Superior temporal gyrus (tissue), 1 donor: ENCODE measurements at regions not wholly inside any gene's neighbourhood (a gene's known extent, or its start where the extent isn't known, plus 50 kb on each side); places are given as distances from the start of the nearest gene placed in this dataset.
"Not testable (repeated sequence)": the region's sequence is repeated elsewhere in the genome, so short reads cannot be mapped to it uniquely, and the experiment has no call there.

Experiments used
- DNase-seq: peaks from one replicate; pipeline ENCODE4 v3.0.0-alpha.2; 2016; ENCODE audit errors: extremely low spot score

- DNase-seq = no peak
Observed at GRCh38 chr5:100694100-100694499, 158.9 kb downstream of the FAM174A start.

GRCh38 chr5:100697970-100698369 is 162.8 kb downstream of the FAM174A start:
- no peak for DNase-seq

GRCh38 chr5:100706776-100707175 is 171.6 kb downstream of the FAM174A start:
- DNase-seq = no peak

GRCh38 chr5:100708645-100709171 is 173.5 kb downstream of the FAM174A start:
- DNase-seq = no peak

- DNase-seq = no peak
Observed at GRCh38 chr5:100709771-100710170, 174.6 kb downstream of the FAM174A start.

- not testable (repeated sequence) for DNase-seq
Observed at GRCh38 chr5:100714780-100715179, 179.6 kb downstream of the FAM174A start.

GRCh38 chr5:100722657-100723056 is 180.4 kb downstream of the ST8SIA4 start:
- no peak for DNase-seq

GRCh38 chr5:100723229-100723628 is 179.9 kb downstream of the ST8SIA4 start:
- no peak for DNase-seq

GRCh38 chr5:100726116-100726515 is 177.0 kb downstream of the ST8SIA4 start:
- DNase-seq = no peak

GRCh38 chr5:100731768-100732167 is 171.3 kb downstream of the ST8SIA4 start:
- DNase-seq = no peak

- no peak for DNase-seq
Observed at GRCh38 chr5:100746730-100747129, 156.4 kb downstream of the ST8SIA4 start.

- no peak for DNase-seq
Observed at GRCh38 chr5:100749771-100750284, 153.3 kb downstream of the ST8SIA4 start.

- DNase-seq = no peak
Observed at GRCh38 chr5:100755435-100755834, 147.6 kb downstream of the ST8SIA4 start.
